ENCODE measurements at regions not wholly inside any gene's neighbourhood (a gene's known extent, or its start where the extent isn't known, plus 50 kb on each side); places are given as distances from the start of the nearest gene placed in this dataset.

- Histone ChIP-seq H3K4me1 (ENCODE audit: control insufficient read depth, extremely low read depth, insufficient read depth, low read length) (no peaks in the 10 kb centered on the region), H3K27ac (ENCODE audit: insufficient read depth, low read depth, low read length) (no peak overlapping the region), H3K79me2 (ENCODE audit: control insufficient read depth, insufficient read depth, low read length) (no peaks in the 10 kb centered on the region), H3K9me1 (replicated peaks; ENCODE audit: control insufficient read depth, extremely low read depth, insufficient read depth, low read length) (no peaks in the 10 kb centered on the region), H3K36me3 (ENCODE audit: control insufficient read depth in 2 of 2, extremely low read depth in 1 of 2, insufficient read depth in 2 of 2, low read length in 2 of 2) (no peaks in the 10 kb centered on the region), H2AFZ (ENCODE audit: low read depth, low read length) (no peak overlapping the region), H4K20me1 (replicated peaks; ENCODE audit: control insufficient read depth, extremely low read depth, insufficient read depth, low read length) (no peaks in the 10 kb centered on the region), H3K4me3 (replicated peaks in 1 of 3; ENCODE audit: insufficient read depth in 1 of 3, low read depth in 1 of 3, low read length in 3 of 3) (no peak overlapping the region), H3K27me3 (ENCODE audit: control insufficient read depth in 2 of 2, insufficient read depth in 2 of 2, low read length in 2 of 2) (no peaks in the 10 kb centered on the region), H3K4me2 (ENCODE audit: insufficient read depth, low read length) (no peak overlapping the region), H3K9ac (replicated peaks; ENCODE audit: extremely low read depth, insufficient read depth, low read length) (no peak overlapping the region), H3K9me3 (replicated peaks; ENCODE audit: control insufficient read depth, insufficient read depth, low read length) (no peaks in the 10 kb centered on the region)
- dilution Hi-C loops (cut with MboI; ENCODE audit: extremely low pct_ligation_motif_present, low sequenced_read_pairs) (no loop called here), intact Hi-C loops (cut with micrococcal nuclease) (no loop called here)
- DNase-seq (ENCODE audit: low read depth, low spot score) (no peak), FAIRE-seq (no peak)
- ChIA-PET CTCF (no interaction called here), POLR2A (no interaction called here)
- BruUV-seq (replicated peaks) = no TSS peak
- TF ChIP-seq FOS (IDR thresholded peaks at IDR 0.05; ENCODE audit: borderline replicate concordance, insufficient read depth, low read length) (no peak), EZH2 (IDR thresholded peaks at IDR 0.05; ENCODE audit: borderline replicate concordance, low read depth, low read length, severe bottlenecking) (no peak), POLR2A (IDR thresholded peaks at IDR 0.05; ENCODE audit: low read depth, low read length) (no peak), MAX (IDR thresholded peaks at IDR 0.05; ENCODE audit: insufficient read depth, insufficient read length) (no peak), MYC (IDR thresholded peaks at IDR 0.05; ENCODE audit: low read depth, low read length) (no peak), POLR2AphosphoS5 (IDR thresholded peaks at IDR 0.05; ENCODE audit: insufficient read depth, low read depth, low read length) (no peak), GATA2 (IDR thresholded peaks at IDR 0.05; ENCODE audit: insufficient read depth, insufficient read length, low read depth, low read length) (no peak), JUN (IDR thresholded peaks at IDR 0.05; ENCODE audit: borderline replicate concordance, insufficient read depth, insufficient read length, low read depth) (no peak)
- TF ChIP-seq, protein P1, sequence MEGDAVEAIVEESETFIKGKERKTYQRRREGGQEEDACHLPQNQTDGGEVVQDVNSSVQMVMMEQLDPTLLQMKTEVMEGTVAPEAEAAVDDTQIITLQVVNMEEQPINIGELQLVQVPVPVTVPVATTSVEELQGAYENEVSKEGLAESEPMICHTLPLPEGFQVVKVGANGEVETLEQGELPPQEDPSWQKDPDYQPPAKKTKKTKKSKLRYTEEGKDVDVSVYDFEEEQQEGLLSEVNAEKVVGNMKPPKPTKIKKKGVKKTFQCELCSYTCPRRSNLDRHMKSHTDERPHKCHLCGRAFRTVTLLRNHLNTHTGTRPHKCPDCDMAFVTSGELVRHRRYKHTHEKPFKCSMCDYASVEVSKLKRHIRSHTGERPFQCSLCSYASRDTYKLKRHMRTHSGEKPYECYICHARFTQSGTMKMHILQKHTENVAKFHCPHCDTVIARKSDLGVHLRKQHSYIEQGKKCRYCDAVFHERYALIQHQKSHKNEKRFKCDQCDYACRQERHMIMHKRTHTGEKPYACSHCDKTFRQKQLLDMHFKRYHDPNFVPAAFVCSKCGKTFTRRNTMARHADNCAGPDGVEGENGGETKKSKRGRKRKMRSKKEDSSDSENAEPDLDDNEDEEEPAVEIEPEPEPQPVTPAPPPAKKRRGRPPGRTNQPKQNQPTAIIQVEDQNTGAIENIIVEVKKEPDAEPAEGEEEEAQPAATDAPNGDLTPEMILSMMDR (IDR thresholded peaks at IDR 0.05; ENCODE audit: extremely low read depth in 1 of 2, insufficient read depth in 1 of 2, low read depth in 1 of 2, low read length in 2 of 2) = no peak
These were observed 593.7 kb downstream of the IRX1 start for GRCh38 chr5:4189317-4189716.
